ENCODE measurements at regions not wholly inside any gene's neighbourhood (a gene's known extent, or its start where the extent isn't known, plus 50 kb on each side); places are given as distances from the start of the nearest gene placed in this dataset.

DNA sequence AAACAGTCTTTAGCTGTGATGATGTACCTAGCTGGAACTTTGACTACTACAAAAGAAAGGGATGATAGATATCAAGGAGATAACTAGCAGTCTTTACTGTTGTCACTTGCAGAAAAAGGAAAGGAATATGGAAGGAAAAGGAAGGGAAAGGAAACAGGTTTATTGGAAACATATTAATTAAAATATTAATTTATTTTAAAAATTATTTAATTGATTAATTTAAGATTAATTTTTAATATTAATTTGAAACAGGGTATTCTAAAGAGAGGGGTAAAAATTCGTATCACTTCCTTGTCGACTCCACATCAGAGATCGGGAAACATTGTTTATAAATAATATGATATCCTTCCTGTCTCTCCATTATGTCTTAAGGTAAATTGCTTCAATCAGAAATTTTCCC is 186.5 kb upstream of the IL15 start:
- Histone ChIP-seq H3K4me3 (ENCODE audit: low read depth, low read length) (no peak overlapping the region), H3K36me3 (ENCODE audit: control insufficient read depth, insufficient read depth, low read length) (no peaks in the 10 kb centered on the region), H3K27me3 (ENCODE audit: control insufficient read depth, insufficient read depth, low read length) (no peaks in the 10 kb centered on the region)
- FAIRE-seq = no peak
- no peak for DNase-seq (ENCODE audit: low read depth)
- TF ChIP-seq, protein P1, sequence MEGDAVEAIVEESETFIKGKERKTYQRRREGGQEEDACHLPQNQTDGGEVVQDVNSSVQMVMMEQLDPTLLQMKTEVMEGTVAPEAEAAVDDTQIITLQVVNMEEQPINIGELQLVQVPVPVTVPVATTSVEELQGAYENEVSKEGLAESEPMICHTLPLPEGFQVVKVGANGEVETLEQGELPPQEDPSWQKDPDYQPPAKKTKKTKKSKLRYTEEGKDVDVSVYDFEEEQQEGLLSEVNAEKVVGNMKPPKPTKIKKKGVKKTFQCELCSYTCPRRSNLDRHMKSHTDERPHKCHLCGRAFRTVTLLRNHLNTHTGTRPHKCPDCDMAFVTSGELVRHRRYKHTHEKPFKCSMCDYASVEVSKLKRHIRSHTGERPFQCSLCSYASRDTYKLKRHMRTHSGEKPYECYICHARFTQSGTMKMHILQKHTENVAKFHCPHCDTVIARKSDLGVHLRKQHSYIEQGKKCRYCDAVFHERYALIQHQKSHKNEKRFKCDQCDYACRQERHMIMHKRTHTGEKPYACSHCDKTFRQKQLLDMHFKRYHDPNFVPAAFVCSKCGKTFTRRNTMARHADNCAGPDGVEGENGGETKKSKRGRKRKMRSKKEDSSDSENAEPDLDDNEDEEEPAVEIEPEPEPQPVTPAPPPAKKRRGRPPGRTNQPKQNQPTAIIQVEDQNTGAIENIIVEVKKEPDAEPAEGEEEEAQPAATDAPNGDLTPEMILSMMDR (IDR thresholded peaks at IDR 0.05; ENCODE audit: insufficient read depth, low read length, severe bottlenecking) = no peak

DNA sequence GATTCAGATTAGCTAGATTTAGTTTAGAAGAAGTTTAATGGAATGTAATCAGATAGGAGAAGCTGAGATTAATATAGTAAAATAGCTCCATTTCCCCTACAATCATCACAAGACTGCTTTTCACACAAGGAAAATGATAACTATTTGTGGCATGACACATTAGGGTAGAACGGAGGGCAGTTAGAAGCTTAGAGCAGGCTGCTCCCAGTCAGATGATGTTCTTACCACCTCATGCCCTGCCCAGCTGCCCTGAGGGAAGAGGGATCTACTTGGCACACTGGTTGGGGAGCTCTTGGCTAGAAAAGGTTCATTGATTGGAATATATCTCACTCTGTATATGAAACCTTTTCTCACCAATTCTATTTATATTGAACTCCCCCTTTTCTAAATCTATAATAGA is 180.7 kb upstream of the IL15 start:
- Histone ChIP-seq H3K27me3 (ENCODE audit: control insufficient read depth, insufficient read depth, low read length) (no peaks in the 10 kb centered on the region), H3K4me3 (ENCODE audit: low read depth, low read length) (no peak overlapping the region), H3K36me3 (ENCODE audit: control insufficient read depth, insufficient read depth, low read length) (no peaks in the 10 kb centered on the region)
- no peak for FAIRE-seq
- peak; percentile 76 for DNase-seq (ENCODE audit: low read depth)
- TF ChIP-seq, protein P1 (IDR thresholded peaks at IDR 0.05; ENCODE audit: insufficient read depth, low read length, severe bottlenecking) = no peak

DNA sequence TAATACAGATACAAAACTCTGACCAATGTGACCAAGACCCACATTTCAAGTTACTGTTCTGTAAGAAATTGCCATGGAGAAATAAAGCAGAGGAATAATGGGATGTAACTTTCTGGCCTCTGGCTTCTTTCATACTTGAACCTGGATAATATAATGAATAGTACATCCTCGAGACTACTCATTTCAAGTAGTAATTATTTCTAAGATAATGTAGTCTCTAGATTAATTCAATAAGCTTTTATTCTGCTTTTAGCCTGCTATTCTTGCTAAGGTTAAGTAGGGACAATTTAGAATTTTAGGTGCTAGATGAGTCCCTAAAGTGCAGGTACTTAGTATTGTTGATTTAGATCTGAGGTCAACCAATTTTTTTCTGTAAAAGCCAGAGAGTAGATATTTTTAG is 178.7 kb upstream of the IL15 start:
- Histone ChIP-seq H3K36me3 (ENCODE audit: control insufficient read depth, insufficient read depth, low read length) (no peaks in the 10 kb centered on the region), H3K4me3 (ENCODE audit: low read depth, low read length) (no peak overlapping the region), H3K27me3 (ENCODE audit: control insufficient read depth, insufficient read depth, low read length) (no peaks in the 10 kb centered on the region)
- TF ChIP-seq, protein P1 (IDR thresholded peaks at IDR 0.05; ENCODE audit: insufficient read depth, low read length, severe bottlenecking) = no peak
- no peak for DNase-seq (ENCODE audit: low read depth)
- no peak for FAIRE-seq

DNA sequence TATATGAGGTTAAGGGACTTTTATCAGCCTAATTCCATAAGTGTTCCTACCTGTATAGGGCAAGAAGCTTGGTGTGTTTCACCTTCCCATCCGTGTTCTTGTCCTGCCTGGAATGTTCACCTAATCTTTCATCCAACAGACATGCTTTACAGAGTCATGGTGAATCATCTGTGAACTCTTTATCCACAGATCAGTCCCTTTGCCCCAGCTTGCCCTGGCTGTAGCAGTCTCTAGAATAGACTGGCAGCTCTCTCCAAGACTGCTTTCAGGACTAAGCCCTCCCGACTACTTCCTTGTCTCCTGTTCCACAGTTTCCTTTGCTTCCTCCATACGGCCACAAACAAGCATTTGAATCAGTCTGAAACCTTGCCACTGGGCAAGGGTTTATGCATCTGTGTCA is 177.9 kb upstream of the IL15 start:
- no peaks in the 10 kb centered on the region for H3K36me3 ChIP-seq (ENCODE audit: control insufficient read depth, insufficient read depth, low read length)
- H3K27me3 ChIP-seq (ENCODE audit: control insufficient read depth, insufficient read depth, low read length) = no peaks in the 10 kb centered on the region
- no peak overlapping the region for H3K4me3 ChIP-seq (ENCODE audit: low read depth, low read length)
- peak; percentile 95 for DNase-seq (ENCODE audit: low read depth)
- TF ChIP-seq, protein P1 (IDR thresholded peaks at IDR 0.05; ENCODE audit: insufficient read depth, low read length, severe bottlenecking) = no peak
- FAIRE-seq = no peak

DNA sequence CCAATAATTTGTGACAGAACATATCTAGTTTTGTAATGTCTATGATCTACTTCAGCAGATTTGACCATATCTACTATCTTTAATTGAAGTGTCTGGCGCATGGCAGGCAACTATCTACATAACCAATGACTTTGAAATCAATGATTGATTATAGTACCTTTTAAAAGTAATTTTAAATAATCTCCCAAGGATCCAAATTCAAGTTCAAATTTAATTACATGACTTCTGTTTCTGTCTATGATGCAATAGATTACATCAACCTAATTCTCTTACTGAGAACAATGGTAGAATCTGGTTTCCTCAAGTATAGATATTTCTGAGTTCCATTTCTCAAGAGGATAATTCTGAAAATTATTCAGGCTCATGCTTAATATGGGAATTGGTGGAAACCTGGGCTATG is 177.4 kb upstream of the IL15 start:
- Histone ChIP-seq H3K36me3 (ENCODE audit: control insufficient read depth, insufficient read depth, low read length) (no peaks in the 10 kb centered on the region), H3K4me3 (ENCODE audit: low read depth, low read length) (no peak overlapping the region), H3K27me3 (ENCODE audit: control insufficient read depth, insufficient read depth, low read length) (no peaks in the 10 kb centered on the region)
- DNase-seq (ENCODE audit: low read depth) = peak; percentile 41
- no peak for FAIRE-seq
- TF ChIP-seq, protein P1 (IDR thresholded peaks at IDR 0.05; ENCODE audit: insufficient read depth, low read length, severe bottlenecking) = no peak

DNA sequence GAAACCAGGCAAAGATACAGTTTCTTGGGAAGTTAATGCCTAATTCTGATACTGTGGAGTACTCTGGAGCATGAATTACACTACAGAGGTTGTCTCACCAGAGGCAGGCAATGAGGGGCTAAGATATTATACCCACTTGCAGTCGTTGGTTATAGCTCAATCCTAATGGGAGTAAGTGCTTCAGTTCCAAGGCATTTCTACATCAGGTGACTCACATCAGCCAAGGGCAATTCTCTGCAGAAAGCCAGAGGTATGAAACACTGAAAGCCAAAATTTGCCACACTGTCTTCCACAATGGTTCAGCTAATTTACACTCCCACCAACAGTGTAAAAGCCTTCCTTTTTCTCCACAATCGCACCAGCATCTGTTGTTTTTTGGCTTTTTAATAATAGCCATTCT is 174.0 kb upstream of the IL15 start:
- H3K27me3 ChIP-seq (ENCODE audit: control insufficient read depth, insufficient read depth, low read length) = no peaks in the 10 kb centered on the region
- DNase-seq (ENCODE audit: low read depth) = peak; percentile 68
- H3K4me3 ChIP-seq (ENCODE audit: low read depth, low read length) = no peak overlapping the region
- FAIRE-seq = no peak
- H3K36me3 ChIP-seq (ENCODE audit: control insufficient read depth, insufficient read depth, low read length) = no peaks in the 10 kb centered on the region
- TF ChIP-seq, protein P1 (IDR thresholded peaks at IDR 0.05; ENCODE audit: insufficient read depth, low read length, severe bottlenecking) = no peak
